ENCODE measurements at regions not wholly inside any gene's neighbourhood (a gene's known extent, or its start where the extent isn't known, plus 50 kb on each side); places are given as distances from the start of the nearest gene placed in this dataset.
"Not testable (repeated sequence)": the region's sequence is repeated elsewhere in the genome, so short reads cannot be mapped to it uniquely, and the experiment has no call there.

DNA sequence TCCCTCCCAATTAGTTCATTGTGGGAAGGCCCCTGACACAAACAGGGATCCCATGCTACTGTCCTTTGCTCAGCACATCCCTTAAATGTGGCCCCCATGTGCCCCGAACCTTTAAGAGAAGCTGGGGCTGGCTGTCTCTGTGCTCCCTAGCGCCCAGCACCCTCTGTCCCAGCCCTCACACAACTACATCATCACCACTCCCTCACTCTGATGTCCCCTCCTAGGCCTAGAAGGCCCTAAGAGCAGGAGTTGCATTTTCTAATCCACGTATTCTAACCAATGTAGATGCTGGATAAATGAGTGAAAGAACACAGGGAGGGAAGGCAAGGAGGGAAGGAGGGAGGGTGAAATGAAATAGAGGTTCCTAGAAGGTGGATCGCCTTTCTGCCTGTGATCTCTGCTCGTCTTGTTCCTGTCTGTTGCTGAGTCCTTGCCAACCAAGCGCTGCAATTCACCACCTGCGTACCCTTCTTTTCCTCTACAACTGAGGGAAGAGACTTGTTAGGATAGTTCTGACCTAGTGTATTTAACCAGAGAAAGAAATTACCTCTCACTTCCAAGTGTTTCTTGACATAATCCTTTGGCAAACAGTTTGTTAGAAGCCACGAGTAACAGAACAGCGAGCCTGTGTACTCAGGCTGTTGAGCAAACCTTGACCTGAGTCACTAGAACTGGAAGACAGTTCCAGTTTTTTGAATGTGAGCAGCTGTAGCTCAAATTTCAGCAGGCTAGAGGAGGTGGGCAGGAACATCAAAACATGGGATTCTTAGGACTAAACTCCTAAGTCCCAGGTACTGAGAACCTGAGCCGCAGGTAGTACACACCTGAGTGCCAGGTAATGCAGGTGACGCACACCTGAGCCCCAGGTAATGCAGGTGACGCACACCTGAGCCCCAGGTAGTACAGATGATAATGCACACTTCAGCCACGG is 181.5 kb upstream of the ID2 start:
- peak in 1 of 2 experiments; percentile 12 for DNase-seq

DNA sequence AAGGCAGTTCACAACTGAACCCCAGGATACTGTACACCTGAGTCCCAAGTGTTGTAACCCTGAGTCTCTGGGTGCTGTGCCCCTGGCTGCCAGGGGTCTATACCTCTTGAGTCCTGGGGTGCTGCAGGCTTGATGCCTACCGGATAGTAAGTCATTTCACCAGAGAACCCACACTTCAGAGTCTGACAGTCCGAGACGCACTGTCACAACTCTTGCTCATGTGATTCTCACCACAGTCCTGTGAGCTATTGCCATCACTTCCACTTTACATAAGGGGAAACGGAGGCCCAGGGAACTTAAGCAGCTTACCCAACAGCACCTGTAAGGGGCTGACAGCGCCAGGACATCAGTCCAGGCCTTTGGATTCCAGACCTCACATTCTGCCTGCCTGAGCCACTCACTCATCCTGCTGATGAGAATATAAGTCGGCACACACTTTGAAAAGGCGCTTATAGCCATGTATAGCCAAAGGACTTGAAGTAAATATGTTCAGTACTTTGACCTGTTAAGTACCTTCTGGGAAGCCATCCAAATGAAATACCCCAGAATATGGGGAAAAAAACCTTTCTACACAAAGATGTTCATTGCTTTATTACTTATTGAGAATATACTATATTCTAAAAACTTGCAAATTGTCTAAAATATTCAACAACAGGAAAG is 180.7 kb upstream of the ID2 start:
- no peak for DNase-seq

DNA sequence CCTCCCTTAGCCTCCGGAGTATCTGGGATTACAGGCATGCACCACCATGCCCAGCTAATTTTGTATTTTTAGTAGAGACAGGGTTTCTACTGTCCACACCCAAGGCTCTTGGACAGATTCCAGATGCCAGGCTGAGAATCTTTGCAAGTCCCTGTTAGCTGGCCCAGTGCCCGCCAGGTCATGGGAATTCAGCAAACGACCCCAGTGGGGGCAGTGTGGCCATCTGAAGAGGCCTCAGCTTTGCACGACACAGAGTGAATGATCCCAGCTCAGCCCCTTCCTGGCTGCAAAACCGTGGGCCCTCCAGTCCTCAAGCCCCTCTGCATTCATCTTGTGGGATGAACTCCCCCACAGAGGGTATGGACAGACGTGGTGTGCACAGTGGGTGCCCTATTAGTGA is 179.5 kb upstream of the ID2 start:
- DNase-seq, result no peak

DNA sequence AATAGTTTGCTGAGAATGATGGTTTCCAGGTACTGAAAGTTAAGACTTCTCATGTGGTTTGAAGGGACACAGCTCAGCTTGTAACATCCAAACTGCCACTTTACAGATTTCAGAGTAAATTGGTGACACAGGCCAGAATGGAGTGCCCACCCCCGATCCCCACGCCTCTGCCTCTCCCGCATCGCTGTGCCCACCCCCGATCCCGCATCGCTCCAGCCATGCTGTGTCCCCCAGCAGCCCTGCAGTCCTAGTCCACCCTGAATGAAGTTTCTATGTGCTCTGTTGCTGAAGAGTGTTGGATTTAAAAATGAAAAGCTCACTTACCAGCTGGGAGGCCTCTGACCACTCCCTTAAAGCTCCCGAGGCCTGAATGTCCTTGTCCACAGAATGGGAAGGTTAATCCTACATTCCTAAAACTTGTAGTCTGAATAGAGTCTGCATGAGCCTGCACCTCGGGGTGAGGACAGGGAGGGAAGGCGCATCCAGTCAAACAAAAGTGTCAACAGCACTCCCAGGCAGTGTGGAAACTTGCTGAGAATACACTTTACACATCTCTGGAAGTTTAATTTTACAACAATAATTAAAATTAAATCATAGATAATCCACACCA is 176.4 kb upstream of the ID2 start:
- no peak for DNase-seq

DNA sequence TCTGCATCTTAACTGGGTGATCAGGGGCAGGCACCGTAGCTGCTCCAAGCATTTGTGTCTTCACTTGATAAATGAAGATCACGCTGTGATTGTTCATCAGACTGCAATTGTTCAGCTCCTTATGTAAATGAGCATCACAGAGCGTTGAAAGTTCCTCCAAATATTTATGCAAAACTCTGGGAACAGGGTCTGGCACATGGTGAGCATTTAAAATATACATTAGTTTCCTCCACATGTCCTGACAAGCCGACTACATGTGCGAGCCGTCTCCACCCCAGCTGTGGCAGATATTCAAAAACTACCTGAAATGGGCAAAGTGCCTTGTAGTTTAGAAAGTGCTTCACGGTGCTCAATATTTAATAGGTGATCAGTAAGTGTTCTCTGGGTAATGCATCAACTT is 175.1 kb upstream of the ID2 start:
- DNase-seq, result peak; percentile 84 to 87

DNA sequence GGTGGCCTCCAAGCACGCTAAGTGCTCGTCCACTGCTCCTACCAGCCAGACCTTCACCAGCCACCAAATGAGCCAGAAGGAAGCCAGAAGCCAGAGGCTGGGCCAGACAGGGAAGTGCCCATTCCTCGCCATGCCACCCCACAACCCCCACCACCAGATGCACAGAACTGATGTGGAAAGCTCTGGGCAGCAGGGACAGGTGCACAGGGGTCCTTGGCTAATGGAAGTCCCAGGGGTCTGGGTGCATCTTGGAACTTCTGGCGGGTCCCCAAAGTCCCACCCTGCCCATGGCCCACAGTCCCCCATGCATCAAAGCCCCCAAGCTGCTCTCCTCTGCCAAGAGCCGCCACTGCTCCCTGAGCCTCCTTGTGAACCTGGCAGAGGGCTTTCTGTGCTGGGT is 173.1 kb upstream of the ID2 start:
- no peak for DNase-seq

DNA sequence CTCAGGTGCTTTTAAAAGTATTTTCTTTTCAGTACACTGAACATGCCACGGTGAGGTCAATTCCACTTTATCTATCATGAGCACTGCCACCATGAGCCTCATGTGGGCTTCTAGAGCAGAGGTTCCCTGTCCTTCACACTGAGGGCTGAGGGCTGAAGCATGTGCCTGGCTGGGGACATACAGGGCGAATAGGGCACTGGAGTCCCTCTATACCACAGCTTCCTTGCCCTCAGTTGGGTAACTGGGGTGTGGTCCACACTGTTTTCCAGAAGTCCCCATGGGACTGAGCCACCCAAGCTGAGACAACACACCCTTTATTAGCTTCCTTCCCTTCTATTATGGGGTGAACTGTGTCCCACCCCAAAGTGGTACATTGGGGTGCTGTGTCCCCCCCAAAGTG is 172.2 kb upstream of the ID2 start:
- DNase-seq, result no peak

DNA sequence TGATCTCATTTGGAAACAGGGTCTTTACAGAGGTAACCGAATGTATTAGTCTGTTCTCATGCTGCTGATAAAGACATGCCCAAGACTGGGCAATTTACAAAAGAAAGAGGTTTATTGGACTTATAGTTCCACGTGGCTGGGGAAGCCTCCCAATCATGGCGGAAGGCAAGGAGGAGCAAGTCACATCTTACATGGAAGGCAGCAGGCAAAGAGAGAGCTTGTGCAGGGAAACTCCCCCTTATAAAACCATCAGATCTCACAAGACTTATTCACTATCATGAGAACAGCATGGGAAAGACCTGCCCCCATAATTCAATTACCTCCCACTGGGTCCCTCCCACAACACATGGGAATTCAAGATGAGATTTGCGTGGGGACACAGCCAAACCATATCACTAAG is 171.8 kb upstream of the ID2 start:
- DNase-seq, result not testable (repeated sequence)

DNA sequence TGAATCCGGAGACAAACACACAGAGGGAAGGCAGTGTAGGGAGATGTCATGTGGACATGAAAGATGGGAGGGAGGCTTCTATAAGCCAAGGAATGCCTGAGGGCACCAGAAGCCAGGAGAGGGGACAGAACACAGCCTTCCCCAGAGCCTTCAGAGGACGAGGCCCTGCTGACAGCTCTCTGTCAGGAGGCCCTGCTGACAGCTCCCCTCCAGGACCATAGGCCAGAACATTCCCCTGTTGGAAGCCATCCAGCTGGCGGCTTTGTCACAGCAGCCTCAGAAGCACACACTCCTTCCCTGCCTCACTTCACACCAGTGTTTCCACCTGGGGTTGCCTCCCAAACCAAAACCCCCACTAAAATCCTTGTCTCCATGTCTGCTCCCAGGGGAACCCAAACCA is 171.3 kb upstream of the ID2 start:
- no peak for DNase-seq

DNA sequence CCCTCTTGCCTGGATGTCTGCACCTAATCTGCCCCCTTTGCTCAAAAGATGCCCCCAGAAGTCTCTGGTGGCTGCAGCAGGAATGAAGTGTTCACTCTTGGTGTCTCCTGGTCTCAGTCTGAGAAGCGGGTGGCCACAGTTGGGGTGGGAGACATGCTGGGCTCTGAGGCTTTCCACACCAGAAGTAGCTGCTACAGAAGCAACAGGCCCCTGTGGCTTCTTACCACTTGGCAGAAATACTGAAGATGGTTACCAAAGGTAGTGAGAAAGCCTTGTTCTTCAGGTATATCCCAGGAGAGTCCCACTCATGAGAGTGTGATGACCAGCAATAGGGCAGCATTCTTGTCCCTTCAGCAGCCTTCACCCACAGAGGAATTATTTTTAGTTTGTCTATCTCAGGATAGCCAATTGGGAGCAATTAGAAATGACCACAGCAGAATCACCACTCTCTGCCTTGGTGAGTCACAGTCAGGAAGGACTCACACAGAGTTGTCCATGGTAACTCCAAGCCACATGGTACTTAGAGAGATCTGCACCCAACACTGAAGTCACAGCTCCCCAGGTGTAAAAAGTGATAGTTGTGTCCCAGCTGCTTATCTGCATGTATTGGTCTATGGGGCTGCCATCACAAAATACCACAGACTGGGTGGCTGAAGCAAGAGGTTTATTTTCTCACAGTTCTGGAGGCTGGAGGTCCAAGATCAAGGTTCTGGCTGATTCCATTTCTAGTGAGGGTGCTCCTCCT is 169.8 kb upstream of the ID2 start:
- DNase-seq, result no peak

DNA sequence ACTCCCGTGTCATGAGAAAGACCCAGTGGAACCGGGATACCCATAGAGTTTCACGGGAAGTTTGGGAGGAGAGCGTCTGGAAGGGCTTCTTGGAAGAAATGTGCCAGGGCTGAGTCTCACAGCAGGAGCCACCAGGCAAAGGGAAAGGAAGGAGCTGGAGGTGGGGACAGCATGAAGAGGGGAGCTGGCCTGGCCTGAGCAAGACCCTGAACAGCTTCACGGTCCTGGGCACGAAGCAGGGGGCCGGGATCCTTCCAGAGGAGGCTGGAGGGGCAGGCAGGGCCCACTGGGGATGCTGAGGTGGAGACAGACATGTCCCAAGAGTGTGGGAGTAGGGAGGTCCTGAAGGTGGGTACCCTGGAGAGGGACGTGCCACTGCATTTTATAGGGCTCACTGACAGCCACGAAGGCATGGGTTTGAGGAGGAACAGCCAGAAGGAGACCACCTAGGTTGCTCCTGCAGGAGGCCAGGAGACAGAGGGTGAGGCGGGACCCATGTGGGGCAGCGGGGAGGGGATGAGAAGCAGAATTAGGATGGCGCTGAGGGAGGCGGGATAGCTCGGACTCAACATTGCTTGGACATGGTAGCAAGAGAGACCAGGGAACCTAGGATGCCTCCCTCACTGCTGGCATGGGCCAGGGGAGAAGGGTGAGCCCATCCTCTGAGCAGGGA is 168.1 kb upstream of the ID2 start:
- no peak for DNase-seq

DNA sequence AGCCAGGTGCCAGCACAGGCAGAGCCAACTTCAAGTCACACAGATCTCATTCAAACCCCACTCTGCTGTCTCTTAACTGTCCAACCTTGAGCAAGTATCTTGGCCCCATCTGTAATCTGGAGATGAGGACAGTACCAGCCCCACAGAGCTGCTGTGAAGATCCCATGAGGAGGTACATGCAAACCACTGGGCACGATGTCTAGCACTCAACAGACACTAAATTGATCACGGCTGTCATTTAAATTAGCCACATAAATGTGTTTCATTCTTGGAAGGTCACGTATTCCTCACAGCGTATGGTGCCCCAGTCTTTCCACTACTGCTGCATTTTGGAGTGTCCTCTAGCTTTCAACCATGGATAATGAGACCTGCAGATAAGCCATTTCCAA is 167.6 kb upstream of the ID2 start:
- DNase-seq, result no peak

DNA sequence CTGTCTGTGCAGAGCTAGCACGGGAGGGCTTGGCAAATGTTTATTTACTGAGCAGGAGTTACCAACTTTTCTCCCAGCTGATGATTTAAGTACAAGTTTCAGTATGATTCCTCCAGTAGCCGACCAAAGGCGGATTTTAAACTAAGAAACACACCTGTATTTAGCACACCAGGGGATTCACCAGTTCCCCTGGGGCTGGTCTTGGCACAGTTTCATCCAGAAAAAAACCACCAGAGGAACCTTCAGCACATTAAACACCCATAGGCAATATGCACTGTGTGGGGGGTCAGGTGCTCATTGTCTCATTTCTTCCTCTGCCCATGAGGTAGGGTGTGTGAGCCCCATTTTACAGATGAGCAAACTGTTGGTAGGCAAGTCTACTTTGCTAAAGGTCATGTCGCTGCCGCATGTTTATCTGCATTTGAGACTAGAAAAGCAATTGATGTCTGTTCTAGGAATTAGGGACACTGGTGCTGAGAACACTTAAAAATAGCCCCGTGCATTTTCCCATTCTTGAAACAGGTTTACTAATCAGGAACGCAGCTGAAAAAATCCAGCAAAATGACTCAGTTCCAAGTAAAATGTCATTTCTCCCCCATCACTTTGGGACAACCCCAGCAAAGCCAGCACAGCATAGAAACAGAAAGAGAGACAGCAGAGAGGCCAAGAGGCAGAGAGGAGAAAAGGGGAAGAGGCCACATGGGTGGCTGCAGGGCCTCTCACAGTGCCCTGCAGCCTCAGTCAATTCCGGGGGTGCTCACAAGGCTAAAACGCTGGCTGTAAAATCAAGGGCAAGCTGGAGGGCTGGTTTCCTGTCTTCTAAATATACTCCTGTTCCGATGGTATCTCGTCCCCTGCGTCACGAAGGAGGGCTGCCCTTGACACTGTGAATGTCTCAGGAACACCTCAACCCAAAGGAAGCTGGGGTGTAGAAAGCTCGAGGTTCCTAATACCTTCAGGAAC is 166.8 kb upstream of the ID2 start:
- no peak for DNase-seq

DNA sequence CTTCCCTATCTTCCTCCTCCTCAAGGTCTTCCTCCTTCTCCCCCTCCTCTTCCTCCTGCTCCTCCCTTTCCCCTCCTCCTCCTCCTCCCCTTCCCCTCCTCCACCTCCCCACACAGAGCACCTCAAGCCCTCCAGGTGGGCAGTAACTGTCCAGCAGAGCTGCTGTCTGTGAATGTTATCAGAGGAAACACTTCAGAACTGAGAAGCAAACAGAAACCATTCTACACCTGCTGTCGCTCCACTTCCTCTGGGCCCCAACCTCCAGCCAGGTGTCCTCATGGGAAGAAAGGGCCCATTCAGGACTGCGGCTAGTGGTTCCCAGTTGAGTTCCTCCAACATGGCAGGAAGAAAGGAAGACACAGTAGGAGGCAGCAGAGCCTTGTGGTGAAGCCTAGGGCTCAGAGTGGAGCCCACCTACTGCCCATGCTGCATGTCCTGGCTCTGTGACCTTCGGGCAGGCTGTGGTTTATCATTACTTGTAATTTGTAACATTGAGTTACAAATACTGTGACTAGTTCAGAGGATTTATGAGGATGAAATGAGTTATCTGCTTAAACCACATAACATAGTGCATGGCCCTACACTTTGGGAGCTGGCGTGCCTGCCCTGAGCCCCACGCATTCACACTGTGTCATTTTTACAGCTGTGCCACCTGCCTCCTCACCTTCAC is 165.9 kb upstream of the ID2 start:
- peak; percentile 42 to 78 for DNase-seq

DNA sequence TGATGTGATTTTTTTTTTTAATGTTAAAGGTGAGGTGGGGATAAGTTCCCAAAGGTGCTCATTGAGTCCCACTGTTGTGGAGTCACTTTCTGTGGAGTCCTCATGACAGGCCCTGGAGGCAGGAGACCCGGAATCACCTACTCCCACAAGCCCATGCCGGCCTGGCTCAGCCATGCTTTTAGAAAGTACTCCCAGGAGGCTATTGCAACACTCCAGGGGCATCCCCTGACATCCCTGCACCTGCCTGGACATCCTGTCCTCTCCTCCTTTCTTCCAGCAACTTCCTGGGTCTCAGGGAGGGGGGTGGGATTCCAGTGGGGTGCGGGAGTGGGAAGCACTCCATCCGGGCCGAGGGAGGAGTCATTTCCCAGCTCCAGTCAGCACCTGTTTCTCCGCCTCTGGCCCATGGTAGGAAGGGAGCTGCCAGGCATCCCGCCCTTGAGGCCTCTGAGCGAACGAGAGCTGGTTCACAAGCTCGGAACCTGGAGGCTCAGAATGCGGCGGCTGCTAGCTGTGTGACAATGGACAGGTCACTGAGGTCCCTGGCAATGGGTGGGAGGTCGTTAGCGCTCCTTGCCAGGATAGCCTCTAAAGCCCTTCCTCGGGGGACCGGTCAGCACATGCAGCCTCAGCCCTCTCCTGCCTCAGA is 163.9 kb upstream of the ID2 start:
- DNase-seq, result peak in 1 of 2 experiments; percentile 14

DNA sequence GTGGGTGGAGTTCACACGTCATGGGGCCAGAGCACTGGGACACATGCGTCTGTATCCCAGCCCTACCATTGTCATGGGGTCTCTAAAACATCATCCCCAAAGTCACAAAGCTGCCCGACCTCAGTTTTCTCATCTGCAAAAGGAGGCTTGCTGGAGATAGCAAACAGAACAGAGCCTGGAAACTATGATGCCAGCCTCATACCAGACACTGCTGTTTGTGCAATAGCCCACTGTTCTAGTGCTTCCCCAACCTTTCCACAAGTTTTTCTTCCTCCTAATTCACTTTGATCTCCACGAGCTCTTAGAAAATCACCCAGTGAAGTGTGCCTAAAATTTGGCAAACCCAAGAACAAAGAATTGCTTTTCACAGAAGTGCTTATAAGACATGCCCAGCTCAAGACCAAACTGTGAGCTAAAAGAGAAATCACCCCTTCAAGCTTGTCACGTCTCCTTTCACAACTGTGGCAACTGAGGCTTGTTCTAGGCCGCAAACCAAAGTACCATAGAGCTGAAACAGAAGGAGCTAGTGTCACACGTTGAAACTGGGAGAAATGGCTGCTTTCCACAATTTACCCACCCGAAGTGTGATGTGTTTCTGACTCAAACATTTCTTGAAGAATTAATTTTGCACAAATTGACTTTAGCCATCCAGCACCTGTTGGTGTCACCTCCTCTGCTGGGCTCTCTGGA is 162.7 kb upstream of the ID2 start:
- DNase-seq, result no peak

DNA sequence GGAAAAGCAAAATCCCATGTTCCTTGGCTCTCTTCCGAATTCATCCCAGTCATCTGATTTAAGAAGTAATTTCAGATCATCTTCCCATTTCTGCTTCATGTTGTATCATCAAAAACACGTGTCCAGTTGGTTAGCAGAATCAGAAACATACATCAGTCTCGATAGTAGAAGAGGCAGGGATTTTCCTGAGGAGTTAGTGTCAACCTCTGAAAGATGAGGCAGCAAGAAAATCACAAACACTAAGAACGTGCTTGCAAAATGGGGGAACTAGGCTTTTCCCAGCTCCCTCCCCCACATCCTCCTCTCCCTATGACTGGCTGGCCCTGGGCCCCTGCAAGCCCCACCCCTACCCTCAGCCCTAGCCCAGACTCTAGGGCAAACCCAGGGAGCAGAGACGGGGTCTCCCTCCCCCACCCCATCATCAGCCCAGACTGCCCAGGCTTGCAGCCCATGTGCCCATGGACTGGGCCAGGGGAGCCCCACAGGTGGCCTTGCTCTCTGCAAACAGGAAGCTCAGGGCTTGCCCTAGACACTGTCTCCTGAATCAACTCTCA is 161.0 kb upstream of the ID2 start:
- DNase-seq, result no peak

DNA sequence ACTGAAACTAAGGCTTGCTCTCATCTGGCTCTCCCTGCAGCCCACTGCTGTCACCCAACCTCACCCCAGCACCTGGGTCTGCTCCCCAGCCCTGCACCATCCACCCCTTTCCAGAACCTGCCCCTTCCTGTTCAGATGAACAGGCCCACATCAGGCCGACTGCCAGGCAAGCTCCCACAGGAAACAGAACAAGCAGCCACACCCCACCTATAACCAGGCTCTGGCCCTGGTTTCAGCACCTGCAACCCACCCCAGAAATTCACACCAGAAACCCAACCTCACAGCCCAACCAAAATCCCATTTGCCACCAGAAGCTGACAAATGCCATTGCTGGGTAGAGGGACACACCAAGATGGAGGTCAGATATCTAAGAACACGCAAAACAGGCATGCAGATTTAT is 159.2 kb upstream of the ID2 start:
- DNase-seq, result no peak

DNA sequence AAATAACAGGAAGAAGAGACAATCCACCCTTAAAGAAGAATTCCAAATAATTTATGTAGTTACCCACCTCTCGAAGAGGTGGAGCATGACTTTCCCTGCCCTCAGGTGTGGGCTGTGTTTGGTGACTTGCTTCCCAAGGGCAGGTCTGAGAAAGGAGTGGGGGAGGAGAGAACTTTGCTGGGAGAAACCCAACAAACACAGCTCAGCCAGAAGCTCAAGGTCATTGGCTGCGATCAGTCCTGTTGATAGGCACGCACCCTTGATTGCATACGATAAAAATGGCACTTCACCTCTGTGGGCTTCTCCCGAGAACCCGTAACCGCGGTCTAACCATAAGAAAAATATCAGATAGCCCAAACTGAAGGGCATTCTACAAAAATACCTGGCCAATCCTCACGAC is 157.5 kb upstream of the ID2 start:
- DNase-seq, result no peak
